H9 (cell line): ENCODE measurements at regions not wholly inside any gene's neighbourhood (a gene's known extent, or its start where the extent isn't known, plus 50 kb on each side); places are given as distances from the start of the nearest gene placed in this dataset.

ENCODE experiments used
- DNase-seq: peaks from one replicate; pipeline ENCODE4 v3.0.0-alpha.2; 2017
- H2AFZ ChIP-seq: one replicate; pipeline ENCODE4 v1.6.1; 2013; ENCODE audit warnings: mild to moderate bottlenecking, low read length, control low read depth, moderate library complexity
- H2AK5ac ChIP-seq: 2 replicates; pipeline ENCODE4 v1.6.1; 2013; ENCODE audit warnings: low read length, control low read depth, mixed read lengths; ENCODE audit not compliant: insufficient read length
- H2BK120ac ChIP-seq: one replicate; pipeline ENCODE4 v1.6.1; 2013; ENCODE audit warnings: low read depth, mild to moderate bottlenecking, low read length, control low read depth, inconsistent platforms; ENCODE audit not compliant: poor library complexity, severe bottlenecking
- H2BK12ac ChIP-seq: 2 replicates; pipeline ENCODE4 v1.6.1; 2013; ENCODE audit warnings: low read length, control low read depth, mixed read lengths, low read depth; ENCODE audit not compliant: insufficient read length
- H2BK15ac ChIP-seq: 2 replicates; pipeline ENCODE4 v1.6.1; 2013; ENCODE audit warnings: low read depth, low read length, control low read depth
- H2BK20ac ChIP-seq: one replicate; pipeline ENCODE4 v1.6.1; 2013; ENCODE audit warnings: low read depth, mild to moderate bottlenecking, low read length, control low read depth, inconsistent platforms; ENCODE audit not compliant: poor library complexity, severe bottlenecking
- H2BK5ac ChIP-seq: 2 replicates; pipeline ENCODE4 v1.6.1; 2013; ENCODE audit warnings: low read length, control low read depth, mixed read lengths; ENCODE audit not compliant: insufficient read length
- H3K14ac ChIP-seq: 2 replicates; pipeline ENCODE4 v1.6.1; 2013; ENCODE audit warnings: low read length, control low read depth; ENCODE audit not compliant: insufficient read depth
- H3K18ac ChIP-seq: 2 replicates; pipeline ENCODE4 v1.6.1; 2013; ENCODE audit warnings: low read depth, mild to moderate bottlenecking, mixed read lengths, low read length, control low read depth; ENCODE audit not compliant: insufficient read length
- H3K23ac ChIP-seq: 2 replicates; pipeline ENCODE4 v1.6.1; 2013; ENCODE audit warnings: low read length, control low read depth, mixed read lengths, low read depth; ENCODE audit not compliant: insufficient read length
- H3K23me2 ChIP-seq: 2 replicates; pipeline ENCODE4 v1.6.1; 2013; ENCODE audit warnings: low read depth, mild to moderate bottlenecking, mixed read lengths, low read length, control low read depth; ENCODE audit not compliant: insufficient read length, poor library complexity, severe bottlenecking
- H3K27ac ChIP-seq: 2 replicates; pipeline ENCODE4 v1.5.1; 2013; ENCODE audit warnings: low read length, control low read depth, mixed read lengths, low read depth; ENCODE audit not compliant: insufficient read length
- H3K27me3 ChIP-seq: 2 replicates; pipeline ENCODE4 v1.6.1; 2013; ENCODE audit warnings: low read length, control low read depth, inconsistent platforms; ENCODE audit not compliant: insufficient read depth
- H3K4ac ChIP-seq: 2 replicates; pipeline ENCODE4 v1.6.1; 2013; ENCODE audit warnings: low read depth, mild to moderate bottlenecking, control low read depth, inconsistent platforms, low read length, moderate library complexity
- H3K4me1 ChIP-seq: 2 replicates; pipeline ENCODE4 v1.6.1; 2013; ENCODE audit warnings: low read length, control low read depth, inconsistent platforms; ENCODE audit not compliant: insufficient read depth
- H3K4me2 ChIP-seq: 2 replicates; pipeline ENCODE4 v1.6.1; 2013; ENCODE audit warnings: low read length, control low read depth, mixed read lengths; ENCODE audit not compliant: insufficient read length, insufficient read depth
- H3K56ac ChIP-seq: 2 replicates; pipeline ENCODE4 v1.6.1; 2013; ENCODE audit warnings: low read depth, mild to moderate bottlenecking, mixed read lengths, low read length, control low read depth; ENCODE audit not compliant: insufficient read length
- H3K79me1 ChIP-seq: 2 replicates; pipeline ENCODE4 v1.6.1; 2013; ENCODE audit warnings: low read depth, mild to moderate bottlenecking, moderate library complexity, low read length, control low read depth, inconsistent platforms; ENCODE audit not compliant: insufficient read depth, poor library complexity, severe bottlenecking
- H3K79me2 ChIP-seq: 2 replicates; pipeline ENCODE4 v1.6.1; 2013; ENCODE audit warnings: low read length, control low read depth, inconsistent platforms; ENCODE audit not compliant: insufficient read depth
- H3K9ac ChIP-seq: 2 replicates; pipeline ENCODE4 v1.6.1; 2013; ENCODE audit warnings: low read length, control low read depth, mixed read lengths; ENCODE audit not compliant: insufficient read length; ENCODE audit errors: extremely low read depth
- H3K9me3 ChIP-seq: one replicate; pipeline ENCODE4 v1.6.1; 2013; ENCODE audit warnings: low read depth, low read length, inconsistent platforms; ENCODE audit not compliant: control insufficient read depth
- H3T11ph ChIP-seq: one replicate; pipeline ENCODE4 v1.6.1; 2013; ENCODE audit warnings: mild to moderate bottlenecking, low read length, control low read depth, inconsistent platforms
- H4K20me1 ChIP-seq: one replicate; pipeline ENCODE4 v1.6.1; 2013; ENCODE audit not compliant: control insufficient read depth, insufficient read length, insufficient read depth
- H4K5ac ChIP-seq: 2 replicates; pipeline ENCODE4 v1.6.1; 2013; ENCODE audit warnings: low read depth, mild to moderate bottlenecking, mixed read lengths, low read length, control low read depth; ENCODE audit not compliant: insufficient read length
- H4K8ac ChIP-seq: replicated peaks from 2 replicates; pipeline ENCODE4 v1.6.1; 2013; ENCODE audit warnings: low read length, control low read depth, mixed read lengths, low read depth; ENCODE audit not compliant: insufficient read length
- H4K91ac ChIP-seq: 2 replicates; pipeline ENCODE4 v1.6.1; 2013; ENCODE audit warnings: low read depth, mild to moderate bottlenecking, moderate library complexity, mixed read lengths, low read length, control low read depth; ENCODE audit not compliant: insufficient read length
- H3K27ac Mint-ChIP-seq, 3 experiments: 2 replicates in 2 of 3; 3 replicates in 1 of 3; pipeline ENCODE4 v1.8.0; 2020 to 2021; ENCODE audit warnings: mixed read lengths in 3 of 3, mild to moderate bottlenecking in 1 of 3, moderate library complexity in 1 of 3
- H3K27me3 Mint-ChIP-seq: 2 replicates; pipeline ENCODE4 v1.8.0; 2021; ENCODE audit warnings: low read depth, mild to moderate bottlenecking, moderate library complexity, mixed read lengths
- H3K36me3 Mint-ChIP-seq, 3 experiments: 2 replicates in 2 of 3; 3 replicates in 1 of 3; pipeline ENCODE4 v1.8.0; 2020 to 2021; ENCODE audit warnings: low read depth in 3 of 3, mixed read lengths in 3 of 3; ENCODE audit not compliant: insufficient read depth in 1 of 3
- H3K4me1 Mint-ChIP-seq, 2 experiments: 2 replicates each; pipeline ENCODE4 v1.8.0; 2020; ENCODE audit warnings: mixed read lengths in 2 of 2
- H3K4me3 Mint-ChIP-seq, 2 experiments: 2 replicates in 1 of 2; 3 replicates in 1 of 2; pipeline ENCODE4 v1.8.0; 2020 to 2021; ENCODE audit warnings: mild to moderate bottlenecking in 2 of 2, mixed read lengths in 2 of 2, moderate library complexity in 1 of 2
- H3K9me3 Mint-ChIP-seq, 2 experiments: 2 replicates in 1 of 2; 3 replicates in 1 of 2; pipeline ENCODE4 v1.8.0; 2020; ENCODE audit warnings: mild to moderate bottlenecking in 2 of 2, mixed read lengths in 2 of 2, moderate library complexity in 1 of 2
- CTCF ChIP-seq: fragments of 200-600 bp; sonication (generic); conservative IDR thresholded peaks from 3 replicates; pipeline ENCODE4 v1.8.0; 2021; ENCODE audit warnings: antibody characterized with exemption, mild to moderate bottlenecking
- WGBS: extraction: QIAGEN DNeasy Blood & Tissue Kit; methylation state at CpG from one replicate; pipeline ENCODE4 v1.1.7; 2013; ENCODE audit warnings: missing lambda C conversion rate, low lambda C conversion rate, mixed read lengths; ENCODE audit not compliant: insufficient read length; ENCODE audit errors: extremely low coverage; 5-methylcytosine and 5-hydroxymethylcytosine counted together

- H2BK12ac ChIP-seq = no peak overlapping the region
- no peak overlapping the region for H3K27ac ChIP-seq
- H3K9me3 ChIP-seq = no peaks in the 10 kb centered on the region
- Mint-ChIP-seq H3K36me3 (no peaks in the 10 kb centered on the region), H3K27ac (no peak overlapping the region), H3K4me1 (0 out of 4 replicates have a peak, but pooled peaks cover 0 to 2% of the 10 kb centered on the region in 2 experiments), H3K27me3 (no peaks in the 10 kb centered on the region), H3K9me3 (no peaks in the 10 kb centered on the region), H3K4me3 (no peak overlapping the region)
- TF ChIP-seq CTCF = no peak
- H3K4me2 ChIP-seq = no peak overlapping the region
- no peak overlapping the region for H2BK5ac ChIP-seq
- H3K14ac ChIP-seq = no peak overlapping the region
- H3K23me2 ChIP-seq = no peaks in the 10 kb centered on the region
- H3K9ac ChIP-seq = no peak overlapping the region
- no peak overlapping the region for H3K18ac ChIP-seq
- H4K8ac ChIP-seq = no peak overlapping the region
- no peak overlapping the region for H2AFZ ChIP-seq
- no peak overlapping the region for H4K5ac ChIP-seq
- no peak overlapping the region for H2BK15ac ChIP-seq
- H3K23ac ChIP-seq = no peak overlapping the region
- H2BK20ac ChIP-seq = no peak overlapping the region
- H3K56ac ChIP-seq = no peak overlapping the region
- H4K20me1 ChIP-seq = no peaks in the 10 kb centered on the region
- H3K4ac ChIP-seq = no peak overlapping the region
- H3K4me1 ChIP-seq = no peaks in the 10 kb centered on the region
- H3K79me2 ChIP-seq = no peaks in the 10 kb centered on the region
- H2AK5ac ChIP-seq = no peak overlapping the region
- no peaks in the 10 kb centered on the region for H3K79me1 ChIP-seq
- no peaks in the 10 kb centered on the region for H3K27me3 ChIP-seq
- no CpG with 5 or more reads among the region's 2 CpGs for WGBS
- no peak overlapping the region for H4K91ac ChIP-seq
- no peak overlapping the region for H3T11ph ChIP-seq
- H2BK120ac ChIP-seq = no peak overlapping the region
- no peak for DNase-seq
Measured at GRCh38 chr5:120092649-120093048, 371.5 kb upstream of the PRR16 start.
